ENCODE measurements at regions not wholly inside any gene's neighbourhood (a gene's known extent, or its start where the extent isn't known, plus 50 kb on each side); places are given as distances from the start of the nearest gene placed in this dataset.
"Not testable (repeated sequence)": the region's sequence is repeated elsewhere in the genome, so short reads cannot be mapped to it uniquely, and the experiment has no call there.

DNA sequence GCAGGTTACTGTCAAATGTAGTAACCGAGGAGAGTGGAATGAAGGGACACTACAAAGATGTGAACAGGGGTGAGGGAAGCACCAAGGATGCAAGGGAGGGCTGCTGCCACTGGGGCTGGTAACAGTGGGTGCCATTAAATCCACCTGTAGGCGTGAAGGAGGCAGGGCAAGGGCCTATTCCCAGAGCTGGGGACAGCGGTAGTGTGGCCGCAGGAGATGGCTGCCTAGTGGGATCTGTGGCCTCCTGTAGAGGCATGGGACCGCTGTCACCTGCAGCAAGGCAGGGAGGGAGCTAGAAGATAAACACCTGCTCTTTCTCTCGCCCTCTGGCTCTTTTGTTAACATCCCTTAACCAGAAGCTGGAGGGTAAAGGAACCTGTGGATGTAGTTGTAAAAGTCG, 80.5 kb upstream of the CNIH3 start:
- no peak for DNase-seq

DNA sequence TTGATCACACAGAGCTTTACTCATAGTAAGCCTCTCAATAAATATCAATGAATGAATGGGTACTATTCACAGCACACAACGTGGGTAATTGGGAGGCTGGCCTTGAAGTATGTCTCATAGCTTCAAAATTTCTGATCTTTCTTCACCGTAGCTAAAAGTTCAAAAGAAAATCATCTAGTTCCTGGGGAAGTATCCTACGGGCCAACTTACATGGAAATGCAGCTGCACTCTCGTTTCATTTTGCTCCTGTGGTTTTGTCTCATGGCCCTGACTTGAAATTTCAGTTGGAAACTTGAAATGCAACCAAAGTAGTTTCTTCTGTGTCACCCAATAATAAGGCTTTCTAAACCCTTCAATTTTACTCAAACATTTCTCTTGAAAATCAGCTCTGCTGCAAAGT, 76.1 kb upstream of the CNIH3 start:
- no peak for DNase-seq

DNA sequence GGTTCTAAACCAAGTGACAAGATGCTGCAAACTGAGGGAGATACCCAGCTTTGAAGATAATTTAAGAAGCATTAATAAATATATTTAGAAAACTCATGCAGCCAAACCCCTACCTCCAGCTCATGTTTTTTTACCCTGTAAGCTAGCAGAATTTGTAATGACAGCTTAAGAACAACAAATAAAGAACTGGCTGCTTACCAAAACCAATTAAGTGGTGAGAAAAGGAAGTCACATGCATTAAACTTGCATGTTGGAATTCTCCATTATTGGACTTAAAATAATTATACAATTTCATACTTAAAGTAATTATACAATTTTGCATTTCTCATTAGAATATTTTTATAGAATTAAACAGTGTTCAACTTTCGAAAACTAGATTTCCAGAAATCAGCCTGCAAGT, 75.6 kb upstream of the CNIH3 start:
- DNase-seq: no peak

DNA sequence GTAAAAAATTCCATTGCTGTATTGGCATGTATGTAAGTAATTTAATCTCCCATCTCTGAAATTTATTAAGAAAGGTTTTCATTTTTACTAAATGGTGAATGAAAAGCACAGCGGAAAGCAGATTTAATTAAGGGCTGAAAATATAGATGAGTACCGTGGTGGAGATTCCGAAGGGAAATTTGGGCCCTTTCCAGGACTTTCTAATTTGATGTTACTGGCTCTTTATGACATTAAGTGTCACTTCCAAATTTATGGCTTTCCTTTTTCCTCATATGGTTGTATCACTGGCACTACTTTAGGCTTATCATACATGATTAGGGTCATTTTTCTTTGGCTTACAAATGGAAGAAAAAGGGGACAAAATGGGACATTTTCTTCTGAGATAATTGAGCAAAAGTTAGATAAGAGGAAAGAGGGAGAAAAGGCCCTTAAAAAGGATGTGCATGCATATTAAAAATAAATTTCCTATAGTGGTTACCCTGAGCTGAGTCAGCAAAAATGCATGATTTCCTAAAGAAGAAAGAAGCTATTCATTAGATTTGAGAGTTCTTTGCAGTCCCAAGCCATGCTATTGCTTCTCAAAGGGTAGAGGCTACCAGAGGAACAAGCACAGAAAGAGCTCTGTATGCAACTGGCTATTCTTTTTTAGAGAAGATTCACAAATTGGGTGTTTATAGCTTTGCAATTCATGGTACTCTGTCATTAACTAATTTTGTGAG, 74.9 kb upstream of the CNIH3 start:
- no peak for DNase-seq

DNA sequence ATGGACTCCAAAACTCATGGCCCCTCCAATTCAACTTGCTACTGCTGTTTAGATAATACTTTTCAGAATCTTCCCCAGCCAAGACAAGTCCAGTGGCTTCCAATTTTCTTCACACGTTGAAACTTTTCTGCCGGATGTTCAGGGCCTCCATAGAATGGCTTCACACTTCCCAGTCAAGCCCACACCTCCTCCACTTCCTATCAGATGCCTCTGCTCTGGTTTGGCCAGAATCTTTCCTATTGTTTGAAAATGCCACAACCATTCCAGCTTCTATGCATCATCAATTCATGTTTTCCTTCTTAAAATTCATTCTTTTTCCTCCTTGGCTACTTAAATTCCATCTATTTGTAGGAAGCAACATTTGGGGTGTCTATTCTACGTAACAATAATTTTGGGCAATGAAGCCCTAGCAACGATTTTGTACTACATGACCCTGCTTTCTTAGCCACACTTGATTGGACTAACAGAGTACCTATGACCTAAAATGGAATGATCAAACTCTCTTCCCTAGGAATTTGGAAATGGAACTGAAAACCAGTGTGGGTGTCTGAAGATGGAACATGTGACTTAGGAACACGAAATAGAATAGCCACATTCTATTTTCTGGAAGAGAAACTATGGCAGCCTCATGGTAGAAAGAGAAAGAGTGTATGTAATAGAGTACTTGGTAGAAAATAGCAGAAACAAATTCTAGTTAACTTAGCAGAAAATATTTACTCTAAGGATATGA, 74.1 kb upstream of the CNIH3 start:
- DNase-seq: no peak

DNA sequence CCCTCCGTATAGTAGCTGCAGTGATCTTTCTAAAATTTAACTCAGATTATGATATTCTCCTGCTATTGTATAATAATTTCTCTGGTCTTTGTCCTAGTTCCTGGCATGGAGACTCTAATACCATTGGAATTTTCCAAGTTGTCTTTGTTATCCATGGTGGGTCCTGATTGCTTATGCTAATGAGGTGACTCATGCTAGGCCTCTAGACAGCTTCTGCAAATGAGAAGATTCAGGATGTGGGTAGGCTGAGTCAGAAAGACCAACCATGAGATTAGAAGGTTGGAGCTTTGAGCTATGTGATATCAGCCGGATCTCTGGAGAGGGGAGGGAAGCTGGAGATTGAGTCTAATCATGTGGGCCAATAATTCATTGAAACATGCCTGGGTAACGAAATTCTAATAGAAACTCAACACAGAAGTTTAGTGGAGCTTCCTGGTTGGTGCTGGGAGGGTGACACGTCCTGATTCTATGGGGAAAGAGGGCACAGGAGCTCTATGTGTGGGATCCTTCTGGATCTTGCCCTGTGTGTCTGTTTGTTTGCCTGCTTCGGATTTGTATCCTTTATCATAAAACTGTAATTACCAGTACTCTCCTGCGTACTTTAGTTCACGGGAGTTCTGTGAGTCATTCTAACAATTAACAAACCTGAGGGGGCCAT, 73.2 kb upstream of the CNIH3 start:
- DNase-seq: peak; percentile 5

DNA sequence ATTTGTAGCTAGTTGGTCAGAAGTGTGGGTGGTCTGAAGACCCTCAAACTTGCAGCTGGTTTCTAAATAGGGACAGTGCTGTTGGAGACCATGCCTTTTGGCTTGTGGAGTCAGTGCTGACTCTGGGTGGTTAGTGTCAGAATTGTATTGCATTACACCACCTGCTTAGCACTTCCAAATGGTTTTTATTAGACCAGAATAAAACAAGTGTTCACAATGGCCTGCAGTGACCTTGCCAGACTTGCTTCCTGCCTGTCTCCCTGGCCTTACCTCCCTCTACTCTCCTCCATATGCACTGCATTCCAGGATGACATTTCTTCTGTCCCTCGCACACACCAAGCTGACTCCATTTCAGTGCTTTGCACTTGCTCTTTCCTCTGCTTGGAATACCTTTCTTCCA, 72.7 kb upstream of the CNIH3 start:
- no peak for DNase-seq

DNA sequence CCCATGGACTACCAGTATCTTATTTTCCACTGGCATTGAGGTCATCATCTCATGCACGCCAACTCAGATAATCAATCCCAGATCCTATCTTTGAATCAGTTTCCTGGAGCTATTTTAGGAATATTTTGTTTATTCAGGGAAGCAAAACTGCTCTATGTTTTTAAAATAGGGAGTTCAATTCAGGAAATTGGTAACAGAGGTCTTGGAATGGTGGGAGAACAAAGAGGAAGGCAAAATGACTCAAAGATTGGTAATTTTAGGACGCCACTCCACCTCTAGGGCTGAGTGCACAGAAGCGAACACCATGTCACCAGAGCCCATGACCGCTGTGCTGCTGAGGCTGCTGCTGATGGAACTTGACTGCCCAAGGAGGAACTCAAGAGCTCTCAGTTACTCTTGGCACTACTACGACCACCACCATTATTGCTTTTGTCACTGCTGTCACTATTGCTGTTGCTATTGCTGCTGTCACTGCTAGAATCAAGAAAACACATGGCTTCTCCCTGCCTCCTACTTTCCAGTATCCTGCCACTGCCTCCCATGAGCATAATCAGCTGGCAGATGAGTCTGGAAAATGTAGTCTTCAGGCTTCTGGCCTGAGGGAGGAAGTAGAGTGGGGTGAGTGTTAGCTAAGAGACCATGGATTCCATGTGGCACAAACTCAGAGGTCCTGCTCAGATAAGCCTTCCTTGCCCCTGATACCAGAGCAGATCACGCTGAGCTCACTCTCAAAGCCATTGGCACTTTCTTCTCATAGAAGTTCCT, 71.6 kb upstream of the CNIH3 start:
- DNase-seq: no peak

DNA sequence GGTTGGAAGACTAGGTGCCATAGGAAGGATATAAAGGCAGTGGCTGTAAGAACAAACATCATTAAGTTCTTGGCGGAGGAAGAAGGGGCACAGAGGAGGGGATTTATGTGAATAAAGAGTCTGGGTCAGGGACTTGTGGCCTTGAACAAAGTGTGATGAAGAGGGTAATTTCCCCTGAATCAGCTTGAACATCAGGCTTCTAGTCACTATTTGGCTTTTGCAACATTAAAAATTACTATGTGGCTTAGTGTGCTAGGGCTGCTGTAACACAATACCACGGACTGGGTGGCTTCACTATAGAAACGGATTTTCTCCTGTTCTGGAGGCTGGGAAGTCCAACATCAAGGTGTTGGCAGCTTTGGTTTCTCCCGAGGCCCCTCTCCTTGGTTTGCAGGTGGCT, 70.5 kb upstream of the CNIH3 start:
- DNase-seq: no peak

DNA sequence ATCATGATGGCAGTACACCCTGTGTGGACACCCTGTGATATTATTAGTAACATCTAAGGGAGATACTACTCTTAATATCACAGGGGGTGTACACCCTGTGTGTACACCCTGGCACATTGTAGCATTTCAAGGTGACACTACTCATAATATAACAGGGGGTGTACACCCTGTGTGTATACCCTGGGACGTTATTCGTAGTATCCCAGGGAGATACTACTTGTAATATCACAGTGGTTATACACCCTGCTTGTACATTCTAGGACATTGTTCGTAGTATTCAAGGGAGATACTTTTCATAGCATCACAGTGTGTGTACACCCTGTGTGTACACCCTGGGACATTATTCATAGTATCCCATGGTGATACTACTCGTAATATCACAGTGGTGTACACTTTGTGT, 67.4 kb upstream of the CNIH3 start:
- DNase-seq: no peak

DNA sequence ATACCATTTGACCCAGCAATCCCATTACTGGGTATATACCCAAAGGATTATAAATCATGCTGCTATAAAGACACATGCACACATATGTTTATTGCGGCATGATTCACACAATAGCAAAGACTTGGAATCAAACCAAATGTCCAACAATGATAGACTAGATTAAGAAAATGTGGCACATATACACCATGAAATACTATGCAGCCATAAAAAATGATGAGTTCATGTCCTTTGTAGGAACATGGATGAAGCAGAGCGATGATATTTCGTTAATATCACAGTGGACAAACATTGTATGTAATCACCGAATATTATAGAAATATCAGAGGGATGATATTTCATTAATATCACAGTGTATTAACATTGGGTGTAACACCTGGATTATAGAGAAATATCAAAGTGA, 64.9 kb upstream of the CNIH3 start:
- not testable (repeated sequence) for DNase-seq

DNA sequence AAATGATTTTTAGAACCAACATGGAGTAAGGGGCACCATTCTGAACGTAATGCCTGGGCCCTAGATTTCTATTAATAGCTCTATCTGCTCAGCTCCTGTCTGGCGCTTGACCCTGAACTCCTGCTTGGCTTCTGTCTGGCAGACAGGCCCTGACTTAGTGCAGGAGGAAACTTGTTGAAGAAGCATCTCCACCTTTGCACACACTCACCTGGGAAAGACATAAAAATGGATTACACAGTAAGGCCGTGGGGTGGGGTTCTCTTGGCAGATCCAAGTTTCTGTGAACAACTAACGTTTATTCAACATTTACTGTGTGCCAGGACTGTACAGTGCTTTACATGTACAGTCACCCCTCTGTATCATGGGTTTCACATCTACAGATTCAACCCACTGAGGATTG, 62.1 kb upstream of the CNIH3 start:
- no peak for DNase-seq

DNA sequence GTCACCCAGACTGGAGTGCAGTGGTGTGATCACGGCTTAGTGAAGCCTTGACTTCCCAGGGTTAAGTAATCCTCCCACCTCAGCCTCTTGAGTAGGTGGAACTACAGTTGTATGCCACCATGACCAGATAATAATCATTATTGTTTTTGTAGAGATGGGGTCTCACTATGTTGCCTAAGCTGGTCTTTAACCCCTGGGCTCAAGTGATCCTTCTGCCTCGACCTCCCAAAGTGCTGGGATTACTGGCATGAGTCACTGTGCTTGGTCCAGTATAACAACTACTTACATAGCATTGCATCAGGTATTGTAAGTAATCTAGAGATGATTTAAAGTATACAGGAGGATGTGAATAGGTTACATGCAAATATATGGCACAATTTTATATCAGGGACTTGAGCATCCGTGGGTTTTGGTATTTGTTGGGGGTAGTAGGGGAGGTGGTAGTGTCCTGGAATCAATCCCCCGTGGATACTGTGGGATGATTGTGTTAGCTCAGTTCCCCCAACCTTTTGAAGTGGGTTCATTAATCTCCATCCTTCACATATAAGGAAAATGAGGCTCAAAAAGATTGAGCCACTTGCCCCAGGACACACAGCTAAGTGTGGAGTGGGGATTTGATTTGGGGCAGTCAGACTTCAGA, 61.4 kb upstream of the CNIH3 start:
- no peak for DNase-seq

DNA sequence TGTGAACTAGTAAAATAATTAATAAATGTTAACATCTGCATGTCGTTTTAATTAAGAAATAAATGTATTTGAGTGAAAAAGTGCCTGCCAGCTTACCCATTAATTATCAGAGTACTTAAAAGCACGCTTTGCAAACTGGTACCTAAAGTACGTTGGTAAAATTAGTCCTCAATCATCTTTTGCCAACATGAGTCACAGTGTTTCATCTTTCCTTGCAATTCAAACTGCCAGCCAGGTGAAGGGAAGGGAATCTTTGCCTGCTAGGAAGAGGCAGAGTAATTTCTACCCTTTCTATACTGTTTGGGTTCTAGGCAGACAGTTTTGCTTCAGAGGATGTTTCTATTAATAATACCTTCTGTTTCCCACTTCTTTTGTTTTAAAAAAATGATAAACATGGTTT, 57.2 kb upstream of the CNIH3 start:
- DNase-seq: no peak

DNA sequence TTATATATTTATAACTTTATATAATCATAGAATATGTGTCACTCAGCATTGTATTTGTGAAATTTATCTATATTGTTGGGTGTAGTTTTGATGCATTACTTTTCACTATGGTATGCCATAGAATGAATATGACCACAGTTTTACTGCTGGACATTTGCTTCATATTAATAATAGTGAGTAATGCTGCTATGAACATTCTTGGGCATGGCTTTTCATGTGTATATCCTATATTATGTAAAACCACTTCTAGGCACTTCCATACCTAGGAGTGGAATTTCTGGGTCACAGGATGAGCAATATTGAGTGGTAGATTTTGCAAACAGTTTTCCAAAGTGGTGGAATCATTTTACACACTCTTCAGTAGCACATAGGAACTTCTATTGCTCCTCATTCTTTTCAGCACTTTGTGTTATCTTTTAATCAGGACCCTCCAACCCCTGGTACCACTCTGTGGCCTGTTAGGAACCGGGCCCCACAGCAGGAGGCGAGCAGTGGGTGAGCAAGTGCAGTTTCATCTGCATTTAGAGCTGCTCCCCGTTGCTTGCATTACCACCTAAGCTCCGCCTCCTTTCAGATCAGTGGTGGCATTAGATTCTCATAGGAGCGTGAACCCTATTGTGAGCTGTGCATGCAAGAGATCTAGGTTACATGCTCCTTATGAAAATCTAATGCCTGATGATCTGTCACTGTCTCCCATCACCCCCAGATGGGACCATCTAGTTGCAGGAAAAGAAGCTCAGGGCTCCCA, 56.0 kb upstream of the CNIH3 start:
- DNase-seq: no peak

DNA sequence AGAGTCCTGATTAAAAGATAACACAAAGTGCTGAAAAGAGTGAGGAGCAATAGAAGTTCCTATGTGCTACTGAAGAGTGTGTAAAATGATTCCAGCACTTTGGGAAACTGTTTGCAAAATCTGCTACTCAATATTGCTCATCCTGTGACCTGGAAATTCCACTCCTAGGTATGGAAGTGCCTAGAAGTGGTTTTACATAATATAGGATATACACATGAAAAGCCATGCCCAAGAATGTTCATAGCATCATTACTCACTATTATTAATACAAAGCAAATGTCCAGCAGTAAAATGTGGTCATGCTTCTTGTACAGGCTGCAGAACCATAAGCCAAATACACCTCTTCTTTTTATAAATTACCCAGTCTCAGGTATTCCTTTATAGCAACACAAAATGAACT, 53.2 kb upstream of the CNIH3 start:
- DNase-seq: not testable (repeated sequence)

DNA sequence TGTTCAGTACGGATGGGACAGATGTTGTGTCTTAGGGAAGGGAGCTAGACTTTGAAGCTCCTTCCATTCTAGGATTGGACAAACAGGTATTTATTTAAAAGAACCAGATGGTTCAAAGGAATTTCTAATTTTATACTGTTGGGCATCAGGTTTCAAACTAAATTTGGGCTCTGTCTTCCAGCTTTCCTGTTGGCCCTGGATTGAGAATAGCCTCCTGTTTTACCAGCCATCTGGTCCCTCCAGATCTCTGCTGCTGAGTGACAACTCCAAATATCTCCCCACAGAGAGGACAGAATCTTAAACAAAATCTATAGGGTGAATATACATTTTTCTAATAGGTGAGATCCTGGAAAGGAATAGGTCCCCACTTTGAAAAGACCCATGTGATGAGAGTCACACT, 52.5 kb upstream of the CNIH3 start:
- no peak for DNase-seq

DNA sequence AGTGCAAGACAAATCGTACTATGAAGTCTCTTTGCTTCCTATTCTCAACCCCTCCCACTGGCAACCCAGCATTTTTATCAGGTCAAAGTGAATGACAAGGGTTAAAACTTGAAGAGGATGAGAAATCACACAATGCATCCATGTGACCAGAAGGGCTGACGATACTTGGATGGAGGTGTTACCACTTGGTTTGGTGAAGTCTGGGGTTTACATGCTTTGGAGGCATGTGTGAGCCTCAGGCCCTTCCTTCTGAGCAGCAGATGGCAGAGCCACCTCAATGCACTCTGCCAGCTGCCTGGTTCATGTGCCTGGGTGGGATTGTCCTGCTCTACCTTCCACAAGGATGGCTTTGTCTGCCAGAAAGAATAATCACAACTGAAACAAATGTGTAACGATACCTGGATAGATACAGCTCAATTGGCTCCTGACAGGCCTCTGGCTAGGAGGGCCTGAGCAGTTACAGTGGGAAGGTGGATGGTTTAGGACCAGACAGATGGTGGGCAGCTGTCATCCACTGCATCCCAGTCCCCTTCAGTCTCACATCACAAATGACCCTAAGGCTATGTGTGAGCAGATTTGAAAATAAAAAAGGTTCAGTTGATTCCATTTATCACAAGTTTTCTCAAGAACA, 51.5 kb upstream of the CNIH3 start:
- DNase-seq: no peak

DNA sequence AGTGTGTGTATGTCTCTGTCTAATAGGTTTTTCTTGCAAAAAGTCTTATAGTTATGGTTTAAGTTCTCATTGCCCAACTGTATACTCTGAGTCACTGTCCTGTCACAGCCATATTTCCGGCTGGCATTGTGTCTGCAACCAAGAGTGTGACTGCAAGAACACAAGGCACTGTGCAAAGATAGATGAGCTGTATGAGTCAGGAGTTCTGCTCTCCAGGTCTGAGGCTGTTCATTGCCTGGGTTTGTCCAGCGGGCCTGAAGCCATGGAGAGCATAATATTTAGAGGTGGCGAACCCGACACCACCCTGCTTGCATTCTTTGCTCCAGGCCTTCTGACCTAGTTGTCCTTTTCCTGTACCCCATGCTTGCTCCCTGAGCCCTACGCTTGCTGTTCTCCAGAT, 50.9 kb upstream of the CNIH3 start:
- no peak for DNase-seq

DNA sequence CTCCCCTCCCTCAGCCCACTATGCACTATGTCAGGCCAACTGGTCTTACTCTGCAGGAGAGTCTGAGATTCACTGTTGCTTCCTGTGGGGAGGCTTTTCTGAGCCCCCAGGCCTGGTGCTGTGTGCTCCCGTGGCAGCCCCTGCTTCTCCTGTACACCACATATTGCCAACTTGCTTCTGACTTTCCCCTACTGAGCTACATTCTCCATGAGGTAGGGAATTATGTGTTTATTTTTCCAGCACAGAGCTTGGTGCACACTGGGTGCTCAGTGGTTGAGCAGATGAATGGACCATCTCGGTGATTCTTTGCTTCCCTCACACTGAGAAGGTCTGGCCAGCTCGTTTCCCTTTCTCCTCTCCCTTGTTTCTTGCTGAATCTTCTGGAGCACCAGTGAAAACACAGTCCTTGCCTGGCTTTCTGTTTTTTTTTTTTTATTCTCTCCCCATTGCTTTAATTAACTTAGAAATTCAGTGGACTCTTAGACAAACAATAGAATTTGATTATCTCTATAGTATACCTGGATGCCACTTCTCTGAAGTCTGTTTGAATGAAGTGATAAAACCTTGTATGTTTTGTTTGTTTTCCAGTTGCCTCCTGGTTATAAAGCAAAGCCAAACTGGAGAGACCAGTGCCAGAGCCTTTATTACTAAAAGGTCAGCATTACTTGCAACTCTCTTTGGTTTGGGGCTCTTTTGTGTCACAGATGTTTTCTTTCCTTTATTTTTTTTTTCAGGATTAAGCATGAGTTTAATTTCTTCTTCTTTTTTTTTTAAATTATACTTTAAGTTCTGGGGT, 50.3 kb upstream of the CNIH3 start:
- no peak for DNase-seq

All from CD4-positive, alpha-beta T cell treated with Interleukin-17A for 4 hours (primary cell).